ENCODE measurements at regions not wholly inside any gene's neighbourhood (a gene's known extent, or its start where the extent isn't known, plus 50 kb on each side); places are given as distances from the start of the nearest gene placed in this dataset.

GRCh38 chr15:93837450-93837849 lies 393.9 kb upstream of the MCTP2 start:
- Histone ChIP-seq H3K4me3 (replicated peaks; ENCODE audit: insufficient read depth, low read length) (no peak overlapping the region), H3K27ac (replicated peaks) (no peak overlapping the region), H3K27me3 (ENCODE audit: insufficient read depth, poor library complexity, severe bottlenecking) (no peaks in the 10 kb centered on the region)
- DNase-seq (ENCODE audit: low read depth in 1 of 2, low spot score in 1 of 2), result no peak
- TF ChIP-seq, protein P1, sequence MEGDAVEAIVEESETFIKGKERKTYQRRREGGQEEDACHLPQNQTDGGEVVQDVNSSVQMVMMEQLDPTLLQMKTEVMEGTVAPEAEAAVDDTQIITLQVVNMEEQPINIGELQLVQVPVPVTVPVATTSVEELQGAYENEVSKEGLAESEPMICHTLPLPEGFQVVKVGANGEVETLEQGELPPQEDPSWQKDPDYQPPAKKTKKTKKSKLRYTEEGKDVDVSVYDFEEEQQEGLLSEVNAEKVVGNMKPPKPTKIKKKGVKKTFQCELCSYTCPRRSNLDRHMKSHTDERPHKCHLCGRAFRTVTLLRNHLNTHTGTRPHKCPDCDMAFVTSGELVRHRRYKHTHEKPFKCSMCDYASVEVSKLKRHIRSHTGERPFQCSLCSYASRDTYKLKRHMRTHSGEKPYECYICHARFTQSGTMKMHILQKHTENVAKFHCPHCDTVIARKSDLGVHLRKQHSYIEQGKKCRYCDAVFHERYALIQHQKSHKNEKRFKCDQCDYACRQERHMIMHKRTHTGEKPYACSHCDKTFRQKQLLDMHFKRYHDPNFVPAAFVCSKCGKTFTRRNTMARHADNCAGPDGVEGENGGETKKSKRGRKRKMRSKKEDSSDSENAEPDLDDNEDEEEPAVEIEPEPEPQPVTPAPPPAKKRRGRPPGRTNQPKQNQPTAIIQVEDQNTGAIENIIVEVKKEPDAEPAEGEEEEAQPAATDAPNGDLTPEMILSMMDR (IDR thresholded peaks at IDR 0.05; ENCODE audit: insufficient read depth, low read length), result no peak
- TF ChIP-seq REST (IDR thresholded peaks at IDR 0.05; ENCODE audit: insufficient replicate concordance, low read depth), result no peak

DNA sequence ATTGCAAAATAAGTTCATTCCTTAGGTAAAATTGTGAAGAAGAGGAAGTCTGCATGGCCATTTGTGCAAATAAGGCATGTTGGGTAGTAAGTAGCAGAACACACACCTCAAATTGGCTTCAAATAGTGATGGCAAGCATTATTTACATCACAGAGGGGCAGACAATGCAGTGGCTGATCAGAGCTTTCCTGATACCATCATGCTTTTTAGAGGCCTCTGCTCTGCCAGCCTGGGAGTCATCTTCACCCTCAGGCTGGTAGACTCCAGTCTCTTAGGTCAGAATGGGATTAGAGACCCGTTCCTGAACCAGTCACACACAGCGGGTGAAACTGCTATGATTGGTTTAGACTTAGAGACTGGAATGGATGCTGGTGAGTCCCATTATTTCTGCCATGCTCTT lies 396.0 kb upstream of the MCTP2 start:
- no peak overlapping the region for H3K4me3 ChIP-seq (replicated peaks; ENCODE audit: insufficient read depth, low read length)
- no peak overlapping the region for H3K27ac ChIP-seq (replicated peaks)
- no peaks in the 10 kb centered on the region for H3K27me3 ChIP-seq (ENCODE audit: insufficient read depth, poor library complexity, severe bottlenecking)
- TF ChIP-seq, protein P1 (IDR thresholded peaks at IDR 0.05; ENCODE audit: insufficient read depth, low read length), result no peak
- TF ChIP-seq REST (IDR thresholded peaks at IDR 0.05; ENCODE audit: insufficient replicate concordance, low read depth) (no peak), SPI1 (IDR thresholded peaks at IDR 0.05; ENCODE audit: borderline replicate concordance, low read depth) (peak; percentile 10; the same call in 1 of the 2 replicates), GABPA (IDR thresholded peaks at IDR 0.05; ENCODE audit: low read depth) (no peak), POLR2AphosphoS5 (IDR thresholded peaks at IDR 0.05; ENCODE audit: low read depth) (no peak)
- no peak for DNase-seq (ENCODE audit: low read depth in 1 of 2, low spot score in 1 of 2)

- Histone ChIP-seq H3K27ac (replicated peaks) (no peak overlapping the region), H3K27me3 (ENCODE audit: insufficient read depth, poor library complexity, severe bottlenecking) (no peaks in the 10 kb centered on the region), H3K4me3 (replicated peaks; ENCODE audit: insufficient read depth, low read length) (no peak overlapping the region)
- TF ChIP-seq, protein P1 (IDR thresholded peaks at IDR 0.05; ENCODE audit: insufficient read depth, low read length), result no peak
- TF ChIP-seq REST (IDR thresholded peaks at IDR 0.05; ENCODE audit: insufficient replicate concordance, low read depth), result no peak
- no peak for TF ChIP-seq POLR2AphosphoS5 (IDR thresholded peaks at IDR 0.05; ENCODE audit: low read depth)
- no peak for TF ChIP-seq SPI1 (IDR thresholded peaks at IDR 0.05; ENCODE audit: borderline replicate concordance, low read depth)
- no peak for TF ChIP-seq GABPA (IDR thresholded peaks at IDR 0.05; ENCODE audit: low read depth)
- no peak for DNase-seq (ENCODE audit: low read depth in 1 of 2, low spot score in 1 of 2)
These were observed 399.7 kb upstream of the MCTP2 start for GRCh38 chr15:93831641-93832040.

Data from HL-60 (cell line).